NCI-H2171 treated with DMSO at 0.1 percent for 48 hours (cell line): ENCODE measurements at regions not wholly inside any gene's neighbourhood (a gene's known extent, or its start where the extent isn't known, plus 50 kb on each side); places are given as distances from the start of the nearest gene placed in this dataset.
A peak's percentile ranks its signal among the peaks of the same experiment; 100 is the strongest.

Experiments used
- DNase-seq: peaks from one replicate; lab custom pipeline; 2025; lab: John Stamatoyannopoulos, UW

DNA sequence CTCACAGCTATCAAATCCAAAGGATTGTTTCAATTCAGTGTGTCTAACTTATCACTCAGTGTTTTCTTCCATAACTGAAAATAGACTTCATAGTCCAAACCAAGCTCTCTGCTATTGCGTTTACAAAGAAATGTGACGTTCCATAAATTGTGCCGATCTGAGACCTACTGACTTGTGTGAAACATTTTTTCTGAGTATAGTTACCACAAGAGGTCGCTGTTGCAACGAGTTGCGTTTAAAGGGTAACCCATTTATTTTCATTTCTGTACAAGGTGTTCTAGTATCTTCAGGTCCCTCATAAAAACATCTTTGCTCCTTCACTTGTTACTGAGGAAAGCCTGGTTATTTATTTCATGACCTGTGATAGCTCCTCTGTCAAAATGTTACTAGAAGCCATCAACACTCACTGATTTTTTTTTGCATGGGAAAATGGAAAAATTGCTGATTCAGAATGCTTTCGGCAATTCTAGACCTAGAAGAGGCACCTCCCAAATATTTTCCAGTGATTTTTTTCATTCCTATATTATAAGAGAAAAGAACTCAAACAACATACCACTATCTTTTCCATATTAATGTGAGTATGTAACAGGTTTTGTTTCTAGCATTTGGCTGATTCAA is 60.9 kb upstream of the OR4E1 start:
- peak; percentile 81 for DNase-seq

DNA sequence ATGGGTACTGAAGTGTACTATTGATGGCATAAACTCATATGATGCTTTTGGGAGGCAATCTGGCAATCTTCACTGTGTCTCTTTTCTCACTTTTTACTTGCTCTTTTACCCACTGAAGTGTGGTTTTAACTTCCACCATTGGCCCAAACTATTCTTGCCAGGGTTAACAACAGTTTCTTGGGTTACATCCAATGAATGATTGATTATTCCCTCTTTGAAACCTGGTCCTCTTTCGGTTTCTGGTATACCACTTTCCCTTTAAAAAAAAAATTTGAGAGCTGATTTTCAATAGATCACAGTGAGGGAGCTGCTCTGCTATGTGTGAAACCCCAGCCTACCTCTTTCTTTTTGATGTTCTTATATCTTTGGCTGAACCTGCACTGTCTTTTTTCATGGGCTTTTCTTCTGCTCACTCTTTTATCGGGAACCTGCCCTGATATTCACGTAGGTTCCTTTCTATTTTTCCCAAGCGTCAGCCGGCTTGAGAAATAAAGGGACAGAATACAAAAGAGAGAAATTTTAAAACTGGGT is 56.1 kb upstream of the OR4E1 start:
- DNase-seq, result no peak

DNA sequence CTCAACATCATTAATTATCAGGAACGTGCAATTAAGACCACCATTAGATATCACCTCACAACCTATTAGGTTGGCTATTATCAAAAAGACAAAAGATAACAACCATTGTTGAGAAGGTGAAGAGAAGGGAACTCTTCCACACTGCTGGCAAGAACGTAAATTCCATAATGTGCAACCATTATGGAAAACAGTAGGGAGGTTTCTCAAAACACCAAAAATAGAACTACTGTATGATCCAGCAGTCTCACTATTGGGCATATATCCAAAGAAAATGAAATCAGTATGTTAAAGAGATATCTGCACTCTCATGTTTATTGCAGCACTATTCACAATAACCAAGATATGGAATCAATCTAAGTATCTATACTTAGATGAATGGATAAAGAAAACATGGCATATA is 51.6 kb upstream of the OR4E1 start:
- no peak for DNase-seq

DNA sequence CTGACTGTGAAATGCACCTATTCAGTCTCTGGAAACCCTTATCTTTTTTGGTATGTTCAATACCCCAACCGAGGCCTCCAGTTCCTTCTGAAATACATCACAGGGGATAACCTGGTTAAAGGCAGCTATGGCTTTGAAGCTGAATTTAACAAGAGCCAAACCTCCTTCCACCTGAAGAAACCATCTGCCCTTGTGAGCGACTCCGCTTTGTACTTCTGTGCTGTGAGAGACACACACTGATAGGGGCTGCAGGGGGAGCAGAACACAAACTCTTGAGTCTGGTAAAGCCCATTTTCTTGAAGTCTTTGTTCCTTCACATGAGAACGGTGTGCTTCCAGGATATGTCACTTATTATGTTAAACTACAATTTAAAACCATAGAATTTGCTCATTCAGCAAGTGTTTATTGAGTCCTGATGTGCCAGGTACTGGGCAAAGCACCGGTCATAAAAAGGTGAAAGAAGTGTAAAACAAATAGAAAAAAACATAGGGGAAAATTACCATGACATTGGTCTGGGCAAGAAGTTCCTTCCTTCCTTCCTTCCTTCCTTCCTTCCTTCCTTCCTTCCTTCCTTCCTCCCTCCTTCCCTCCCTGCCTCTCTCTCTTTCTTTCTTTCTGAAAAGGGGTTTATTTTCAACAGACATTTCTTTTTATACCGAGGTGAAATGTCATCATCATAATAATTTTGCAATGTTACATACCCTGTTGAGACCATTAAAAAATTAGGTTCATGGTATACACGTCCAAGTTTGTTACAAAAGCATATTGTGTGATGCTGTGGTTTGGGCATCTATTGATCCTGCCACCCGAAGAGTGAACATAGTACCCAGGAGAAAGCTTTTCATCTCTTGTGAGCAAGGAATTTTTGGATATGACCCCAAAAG is 50.7 kb upstream of the OR4E1 start:
- no peak for DNase-seq

DNA sequence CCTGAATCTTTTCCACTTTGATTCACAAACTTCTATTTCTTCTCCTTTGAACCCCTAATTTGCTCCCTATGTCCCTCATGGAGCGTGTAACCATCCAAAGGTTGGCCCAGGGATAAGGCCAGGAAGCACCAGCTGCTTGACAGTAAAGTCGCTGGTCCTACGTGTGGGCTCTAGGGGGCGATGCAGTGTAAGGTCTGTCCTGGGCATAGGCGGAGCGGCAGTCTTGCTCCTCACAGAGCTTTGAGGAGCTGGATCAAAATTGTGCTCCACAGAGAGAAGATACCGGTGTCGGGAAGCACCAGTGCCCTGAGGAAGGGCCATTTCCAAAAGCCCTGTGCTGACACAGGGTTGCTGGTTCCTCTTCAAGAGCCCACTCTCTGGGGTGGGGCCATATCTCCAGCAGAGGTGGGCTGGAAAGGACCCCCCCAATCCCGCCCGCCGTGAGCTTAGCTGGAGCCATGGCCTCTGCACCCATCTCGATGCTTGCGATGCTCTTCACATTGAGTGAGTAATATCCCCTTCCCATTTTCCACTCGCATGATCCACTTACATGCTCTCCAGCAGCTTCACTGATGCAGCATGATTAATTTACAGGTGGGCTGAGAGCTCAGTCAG is 49.9 kb upstream of the OR4E1 start:
- DNase-seq, result peak; percentile 67
